ENCODE measurements at regions not wholly inside any gene's neighbourhood (a gene's known extent, or its start where the extent isn't known, plus 50 kb on each side); places are given as distances from the start of the nearest gene placed in this dataset.

DNA sequence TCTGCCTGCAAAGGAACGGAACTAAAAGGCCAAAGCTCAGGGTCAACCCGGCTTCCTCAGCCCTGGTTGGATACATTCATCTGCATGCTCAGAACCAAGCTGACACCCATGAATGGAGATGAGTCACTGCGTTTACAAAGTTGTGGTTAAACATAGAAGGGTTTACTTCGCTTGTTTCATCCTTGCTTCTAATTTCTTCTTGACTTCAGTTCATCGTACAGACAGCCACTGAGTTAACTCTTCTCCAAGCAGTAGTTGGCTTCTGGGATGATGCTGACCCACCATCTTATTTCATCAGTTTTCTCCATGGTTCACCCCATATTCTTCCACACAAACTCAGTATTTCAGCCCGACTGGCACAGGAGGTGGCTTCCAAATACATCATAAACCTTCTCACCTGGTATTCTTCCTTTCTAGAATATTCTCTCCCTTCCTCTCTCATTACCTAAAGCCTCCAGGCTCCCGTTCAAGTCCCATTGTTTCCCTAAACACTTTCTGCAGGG lies 166.3 kb upstream of the RNF32 start (continued):
- TF ChIP-seq, protein P1, sequence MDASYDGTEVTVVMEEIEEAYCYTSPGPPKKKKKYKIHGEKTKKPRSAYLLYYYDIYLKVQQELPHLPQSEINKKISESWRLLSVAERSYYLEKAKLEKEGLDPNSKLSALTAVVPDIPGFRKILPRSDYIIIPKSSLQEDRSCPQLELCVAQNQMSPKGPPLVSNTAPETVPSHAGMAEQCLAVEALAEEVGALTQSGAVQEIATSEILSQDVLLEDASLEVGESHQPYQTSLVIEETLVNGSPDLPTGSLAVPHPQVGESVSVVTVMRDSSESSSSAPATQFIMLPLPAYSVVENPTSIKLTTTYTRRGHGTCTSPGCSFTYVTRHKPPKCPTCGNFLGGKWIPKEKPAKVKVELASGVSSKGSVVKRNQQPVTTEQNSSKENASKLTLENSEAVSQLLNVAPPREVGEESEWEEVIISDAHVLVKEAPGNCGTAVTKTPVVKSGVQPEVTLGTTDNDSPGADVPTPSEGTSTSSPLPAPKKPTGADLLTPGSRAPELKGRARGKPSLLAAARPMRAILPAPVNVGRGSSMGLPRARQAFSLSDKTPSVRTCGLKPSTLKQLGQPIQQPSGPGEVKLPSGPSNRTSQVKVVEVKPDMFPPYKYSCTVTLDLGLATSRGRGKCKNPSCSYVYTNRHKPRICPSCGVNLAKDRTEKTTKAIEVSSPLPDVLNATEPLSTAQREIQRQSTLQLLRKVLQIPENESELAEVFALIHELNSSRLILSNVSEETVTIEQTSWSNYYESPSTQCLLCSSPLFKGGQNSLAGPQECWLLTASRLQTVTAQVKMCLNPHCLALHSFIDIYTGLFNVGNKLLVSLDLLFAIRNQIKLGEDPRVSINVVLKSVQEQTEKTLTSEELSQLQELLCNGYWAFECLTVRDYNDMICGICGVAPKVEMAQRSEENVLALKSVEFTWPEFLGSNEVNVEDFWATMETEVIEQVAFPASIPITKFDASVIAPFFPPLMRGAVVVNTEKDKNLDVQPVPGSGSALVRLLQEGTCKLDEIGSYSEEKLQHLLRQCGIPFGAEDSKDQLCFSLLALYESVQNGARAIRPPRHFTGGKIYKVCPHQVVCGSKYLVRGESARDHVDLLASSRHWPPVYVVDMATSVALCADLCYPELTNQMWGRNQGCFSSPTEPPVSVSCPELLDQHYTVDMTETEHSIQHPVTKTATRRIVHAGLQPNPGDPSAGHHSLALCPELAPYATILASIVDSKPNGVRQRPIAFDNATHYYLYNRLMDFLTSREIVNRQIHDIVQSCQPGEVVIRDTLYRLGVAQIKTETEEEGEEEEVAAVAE (CRISPR knock-in tag; IDR thresholded peaks at IDR 0.05; ENCODE audit: borderline replicate concordance) = peak; percentile 41; the same call in 1 of the 2 replicates
- TF ChIP-seq HNRNPLL (IDR thresholded peaks at IDR 0.05; ENCODE audit: low read depth, low read length, poor library complexity, severe bottlenecking) = no peak
- TF ChIP-seq KLF6 (CRISPR knock-in tag; IDR thresholded peaks at IDR 0.05) = 0 out of 2 replicates have a peak, but pooled peaks have one; percentile 37
- TF ChIP-seq ATF4 (CRISPR knock-in tag; IDR thresholded peaks at IDR 0.05) = peak in 1 of 2 experiments; percentile 72; a peak in 2 of 4 replicates
- no peak for TF ChIP-seq RFX5 (IDR thresholded peaks at IDR 0.05; ENCODE audit: low read depth, low read length)
- TF ChIP-seq ADNP (CRISPR knock-in tag; IDR thresholded peaks at IDR 0.05) = no peak
- no peak for TF ChIP-seq TCF12 (IDR thresholded peaks at IDR 0.05)
- no peak for TF ChIP-seq TCF12 (CRISPR knock-in tag; IDR thresholded peaks at IDR 0.05)
- TF ChIP-seq, protein P2, sequence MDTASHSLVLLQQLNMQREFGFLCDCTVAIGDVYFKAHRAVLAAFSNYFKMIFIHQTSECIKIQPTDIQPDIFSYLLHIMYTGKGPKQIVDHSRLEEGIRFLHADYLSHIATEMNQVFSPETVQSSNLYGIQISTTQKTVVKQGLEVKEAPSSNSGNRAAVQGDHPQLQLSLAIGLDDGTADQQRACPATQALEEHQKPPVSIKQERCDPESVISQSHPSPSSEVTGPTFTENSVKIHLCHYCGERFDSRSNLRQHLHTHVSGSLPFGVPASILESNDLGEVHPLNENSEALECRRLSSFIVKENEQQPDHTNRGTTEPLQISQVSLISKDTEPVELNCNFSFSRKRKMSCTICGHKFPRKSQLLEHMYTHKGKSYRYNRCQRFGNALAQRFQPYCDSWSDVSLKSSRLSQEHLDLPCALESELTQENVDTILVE (CRISPR knock-in tag; IDR thresholded peaks at IDR 0.05) = no peak
- 0 out of 2 replicates have a peak, but pooled peaks have one; percentile 43 for TF ChIP-seq ZKSCAN8 (CRISPR knock-in tag; IDR thresholded peaks at IDR 0.05; ENCODE audit: borderline replicate concordance)
- TF ChIP-seq ELF3 (CRISPR knock-in tag; IDR thresholded peaks at IDR 0.05) = peak; percentile 82
- TF ChIP-seq NR2F2 (IDR thresholded peaks at IDR 0.05; ENCODE audit: borderline replicate concordance, low read depth) = 0 out of 2 replicates have a peak, but pooled peaks have one; percentile 27
- TF ChIP-seq, protein P3, sequence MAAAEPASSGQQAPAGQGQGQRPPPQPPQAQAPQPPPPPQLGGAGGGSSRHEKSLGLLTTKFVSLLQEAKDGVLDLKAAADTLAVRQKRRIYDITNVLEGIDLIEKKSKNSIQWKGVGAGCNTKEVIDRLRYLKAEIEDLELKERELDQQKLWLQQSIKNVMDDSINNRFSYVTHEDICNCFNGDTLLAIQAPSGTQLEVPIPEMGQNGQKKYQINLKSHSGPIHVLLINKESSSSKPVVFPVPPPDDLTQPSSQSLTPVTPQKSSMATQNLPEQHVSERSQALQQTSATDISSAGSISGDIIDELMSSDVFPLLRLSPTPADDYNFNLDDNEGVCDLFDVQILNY (CRISPR knock-in tag; conservative IDR thresholded peaks at IDR 0.05) = no peak
- TF ChIP-seq FOXP4 (CRISPR knock-in tag; IDR thresholded peaks at IDR 0.05) = peak; percentile 69
- TF ChIP-seq SAP130 (CRISPR knock-in tag; IDR thresholded peaks at IDR 0.05; ENCODE audit: low read depth) = peak; percentile 79
- TF ChIP-seq, protein P4, sequence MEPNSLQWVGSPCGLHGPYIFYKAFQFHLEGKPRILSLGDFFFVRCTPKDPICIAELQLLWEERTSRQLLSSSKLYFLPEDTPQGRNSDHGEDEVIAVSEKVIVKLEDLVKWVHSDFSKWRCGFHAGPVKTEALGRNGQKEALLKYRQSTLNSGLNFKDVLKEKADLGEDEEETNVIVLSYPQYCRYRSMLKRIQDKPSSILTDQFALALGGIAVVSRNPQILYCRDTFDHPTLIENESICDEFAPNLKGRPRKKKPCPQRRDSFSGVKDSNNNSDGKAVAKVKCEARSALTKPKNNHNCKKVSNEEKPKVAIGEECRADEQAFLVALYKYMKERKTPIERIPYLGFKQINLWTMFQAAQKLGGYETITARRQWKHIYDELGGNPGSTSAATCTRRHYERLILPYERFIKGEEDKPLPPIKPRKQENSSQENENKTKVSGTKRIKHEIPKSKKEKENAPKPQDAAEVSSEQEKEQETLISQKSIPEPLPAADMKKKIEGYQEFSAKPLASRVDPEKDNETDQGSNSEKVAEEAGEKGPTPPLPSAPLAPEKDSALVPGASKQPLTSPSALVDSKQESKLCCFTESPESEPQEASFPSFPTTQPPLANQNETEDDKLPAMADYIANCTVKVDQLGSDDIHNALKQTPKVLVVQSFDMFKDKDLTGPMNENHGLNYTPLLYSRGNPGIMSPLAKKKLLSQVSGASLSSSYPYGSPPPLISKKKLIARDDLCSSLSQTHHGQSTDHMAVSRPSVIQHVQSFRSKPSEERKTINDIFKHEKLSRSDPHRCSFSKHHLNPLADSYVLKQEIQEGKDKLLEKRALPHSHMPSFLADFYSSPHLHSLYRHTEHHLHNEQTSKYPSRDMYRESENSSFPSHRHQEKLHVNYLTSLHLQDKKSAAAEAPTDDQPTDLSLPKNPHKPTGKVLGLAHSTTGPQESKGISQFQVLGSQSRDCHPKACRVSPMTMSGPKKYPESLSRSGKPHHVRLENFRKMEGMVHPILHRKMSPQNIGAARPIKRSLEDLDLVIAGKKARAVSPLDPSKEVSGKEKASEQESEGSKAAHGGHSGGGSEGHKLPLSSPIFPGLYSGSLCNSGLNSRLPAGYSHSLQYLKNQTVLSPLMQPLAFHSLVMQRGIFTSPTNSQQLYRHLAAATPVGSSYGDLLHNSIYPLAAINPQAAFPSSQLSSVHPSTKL (CRISPR knock-in tag; IDR thresholded peaks at IDR 0.05) = peak; percentile 95

Data from HepG2 (cell line).